ENCODE measurements at regions not wholly inside any gene's neighbourhood (a gene's known extent, or its start where the extent isn't known, plus 50 kb on each side); places are given as distances from the start of the nearest gene placed in this dataset.
"Not testable (repeated sequence)": the region's sequence is repeated elsewhere in the genome, so short reads cannot be mapped to it uniquely, and the experiment has no call there.

DNA sequence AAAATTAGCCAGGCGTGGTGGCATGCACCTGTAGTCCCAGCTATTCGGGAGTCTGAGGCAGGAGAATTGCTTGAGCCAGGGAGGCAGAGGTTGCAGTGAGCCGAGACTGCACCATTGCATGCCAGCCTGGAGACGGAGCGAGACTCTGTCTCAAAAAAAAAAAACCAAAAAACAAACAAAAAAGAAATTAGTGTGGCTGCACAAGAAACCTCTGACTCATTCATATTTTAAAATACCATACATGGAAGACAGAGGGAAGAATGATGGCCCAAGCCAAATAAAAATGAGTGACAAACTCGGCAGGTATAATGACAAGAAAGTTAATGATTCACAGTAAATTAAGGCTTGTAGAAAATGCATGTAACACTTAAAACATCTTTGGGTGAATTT, 875.8 kb downstream of the EPHA4 start:
- DNase-seq (ENCODE audit: low spot score): no peak

DNA sequence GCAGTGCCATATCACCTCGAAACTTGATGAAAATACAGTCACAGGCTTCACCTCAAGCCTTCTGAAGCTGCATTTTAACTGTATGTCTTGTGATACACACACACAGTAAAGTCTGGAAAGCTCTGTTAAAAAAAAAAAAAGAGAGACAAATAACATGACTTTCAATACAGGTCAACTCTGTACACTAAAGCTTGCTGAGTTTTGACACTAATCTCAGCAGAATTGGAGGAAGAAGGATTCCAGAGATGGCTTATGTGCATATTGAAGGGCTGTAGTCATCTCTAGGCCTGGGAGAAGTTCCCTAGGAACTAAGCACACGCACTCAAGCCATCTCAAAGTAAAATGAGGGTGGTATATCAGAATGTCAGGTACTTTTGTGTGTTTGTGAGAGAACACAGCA, 875.1 kb downstream of the EPHA4 start:
- no peak for DNase-seq (ENCODE audit: low spot score)

DNA sequence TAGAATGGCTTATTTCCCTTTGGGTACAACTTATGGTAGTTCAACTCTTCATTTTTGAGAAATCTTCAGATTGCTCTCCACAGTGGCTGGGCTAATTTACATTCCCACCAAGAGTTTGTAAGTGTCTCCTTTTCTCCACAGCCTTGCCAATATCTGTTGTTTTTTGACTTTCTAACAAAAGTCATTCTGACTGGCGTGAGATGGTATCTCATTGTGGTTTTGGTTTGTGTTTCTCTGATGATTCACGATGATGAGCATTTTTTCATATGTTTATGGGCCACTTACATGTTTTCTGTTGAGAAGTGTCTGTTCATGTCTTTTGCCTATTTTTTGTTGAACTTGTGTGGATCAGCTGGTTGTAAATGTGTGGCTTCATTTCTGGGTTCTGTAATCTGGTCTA, 871.0 kb downstream of the EPHA4 start:
- DNase-seq (ENCODE audit: low spot score): no peak

DNA sequence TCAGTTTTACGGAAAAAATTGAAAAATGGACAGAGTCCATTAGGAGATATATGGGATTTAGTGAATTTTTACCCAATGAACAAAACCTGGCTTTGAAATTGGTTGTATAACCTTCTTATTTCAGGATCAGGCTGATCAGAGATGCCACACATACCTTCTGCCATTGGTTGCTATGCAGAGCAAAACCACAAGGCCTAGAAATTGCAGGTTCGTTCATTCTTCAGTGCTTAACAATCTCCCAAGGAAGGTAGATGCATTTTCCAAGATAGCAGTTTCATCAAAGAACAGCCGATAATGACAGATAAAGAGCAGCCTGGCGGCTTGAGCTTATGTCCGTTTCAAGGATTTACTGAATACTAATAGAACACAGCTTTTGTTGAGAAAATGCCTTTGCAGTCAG, 868.8 kb downstream of the EPHA4 start:
- DNase-seq (ENCODE audit: low spot score): no peak

DNA sequence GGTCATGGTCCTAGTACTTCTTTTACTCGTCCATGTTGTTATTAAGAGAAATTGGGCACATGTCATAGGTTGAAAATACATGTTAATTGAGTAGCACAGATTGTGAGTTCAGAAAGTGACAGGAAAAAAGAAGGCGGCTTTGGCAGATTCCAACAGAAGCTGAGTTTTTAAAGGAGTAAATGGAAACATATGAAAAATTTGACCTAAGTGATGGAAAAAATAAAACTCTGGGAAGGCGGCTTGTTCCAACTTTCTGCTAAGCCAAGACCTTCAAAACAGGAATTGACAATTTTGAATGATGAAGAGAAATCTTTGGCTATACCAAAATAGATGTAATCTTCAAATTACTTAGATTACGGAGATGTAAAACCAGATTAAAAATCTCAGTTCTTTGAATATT, 868.0 kb downstream of the EPHA4 start:
- DNase-seq (ENCODE audit: low spot score): no peak

DNA sequence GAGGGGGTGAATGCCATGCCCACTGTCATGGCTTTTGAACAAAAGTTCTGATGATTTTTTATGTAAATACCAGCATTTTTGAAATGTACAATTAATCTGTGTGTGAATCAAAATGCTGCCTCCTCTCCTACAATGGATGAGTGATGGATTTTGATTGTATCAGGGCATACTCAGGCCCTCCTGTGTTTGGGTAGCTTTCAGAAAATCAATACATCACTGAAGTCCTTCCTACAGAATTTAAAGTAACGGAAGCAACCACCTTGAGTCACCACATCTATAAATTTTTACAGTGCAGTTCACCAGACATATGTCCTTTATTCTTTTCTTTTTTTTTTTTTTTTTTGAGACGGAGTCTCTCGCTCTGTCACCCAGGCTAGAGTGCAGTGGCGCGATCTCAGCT, 867.3 kb downstream of the EPHA4 start:
- no peak for DNase-seq (ENCODE audit: low spot score)

DNA sequence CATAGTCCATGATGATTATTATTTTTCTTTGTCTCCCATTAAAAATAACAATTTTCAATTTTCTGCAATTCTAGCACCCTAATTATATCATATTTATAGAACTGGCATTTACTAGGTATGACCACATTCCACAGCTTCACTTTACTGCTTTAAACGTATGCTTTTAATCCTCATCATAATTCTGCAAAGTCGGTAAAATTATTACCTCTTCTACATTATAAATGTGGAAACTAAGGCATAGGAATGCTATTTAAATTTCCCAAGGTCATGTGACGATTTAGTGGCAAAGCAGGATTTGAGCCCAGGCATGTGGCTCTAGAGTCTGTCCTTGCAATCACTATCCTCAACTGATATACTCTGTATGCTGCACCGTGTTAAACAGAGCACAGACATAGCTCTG, 866.4 kb downstream of the EPHA4 start:
- DNase-seq (ENCODE audit: low spot score): no peak

DNA sequence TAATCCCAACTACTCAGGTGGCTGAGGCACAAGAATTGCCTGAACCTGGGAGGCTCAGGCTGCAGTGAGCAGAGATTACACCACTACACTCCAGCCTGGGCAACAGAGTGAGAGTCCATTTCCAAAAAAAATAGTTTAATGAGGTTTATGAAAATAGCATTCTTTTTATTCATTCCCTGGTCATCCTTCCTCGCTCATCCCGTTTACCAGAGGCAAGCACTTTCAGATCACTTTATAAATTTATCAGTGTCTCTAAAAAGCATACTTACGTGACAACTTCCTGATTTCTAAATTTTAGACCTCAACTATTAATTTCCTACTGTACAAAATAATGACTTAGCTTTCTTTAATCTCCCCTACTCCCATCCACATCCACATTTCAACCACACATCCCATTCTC, 864.8 kb downstream of the EPHA4 start:
- no peak for DNase-seq (ENCODE audit: low spot score)

DNA sequence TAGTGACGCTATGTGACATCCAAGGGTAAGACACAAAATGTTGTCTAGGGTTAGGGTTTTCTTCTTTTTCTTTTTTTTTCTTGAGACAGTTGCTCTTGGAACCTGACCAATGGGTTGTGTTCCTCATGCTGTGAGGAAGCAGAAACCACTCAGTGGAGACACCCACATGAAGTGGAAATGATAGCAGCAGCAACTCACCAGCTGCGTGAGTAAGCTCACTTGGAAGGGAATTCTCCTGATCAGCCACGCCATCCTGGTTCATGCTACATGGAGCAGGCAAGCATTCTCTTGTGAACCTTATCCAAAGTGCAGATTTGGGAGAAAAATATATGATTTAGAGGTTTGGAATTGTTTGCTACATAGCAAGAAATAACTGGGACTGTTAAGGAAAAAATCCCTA, 863.7 kb downstream of the EPHA4 start:
- DNase-seq (ENCODE audit: low spot score): no peak

DNA sequence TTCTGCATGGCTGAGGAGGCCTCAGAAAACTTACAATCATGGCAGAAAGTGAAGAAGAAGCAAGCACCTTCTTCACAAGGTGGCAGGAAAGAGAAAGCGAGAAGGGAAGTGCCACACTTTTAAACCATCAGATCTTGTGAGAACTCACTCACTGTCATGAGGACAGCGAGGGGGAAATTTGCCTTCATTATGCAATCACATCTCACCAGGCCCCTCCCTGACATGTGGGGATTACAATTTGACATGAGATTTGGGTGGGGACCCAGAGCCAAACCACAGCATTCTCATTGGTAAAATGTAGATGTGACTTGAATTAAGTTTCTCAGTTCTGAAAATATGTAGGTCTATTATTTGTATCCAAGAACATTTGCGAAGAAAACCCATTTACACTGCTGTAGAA, 854.8 kb downstream of the EPHA4 start:
- DNase-seq (ENCODE audit: low spot score): no peak

DNA sequence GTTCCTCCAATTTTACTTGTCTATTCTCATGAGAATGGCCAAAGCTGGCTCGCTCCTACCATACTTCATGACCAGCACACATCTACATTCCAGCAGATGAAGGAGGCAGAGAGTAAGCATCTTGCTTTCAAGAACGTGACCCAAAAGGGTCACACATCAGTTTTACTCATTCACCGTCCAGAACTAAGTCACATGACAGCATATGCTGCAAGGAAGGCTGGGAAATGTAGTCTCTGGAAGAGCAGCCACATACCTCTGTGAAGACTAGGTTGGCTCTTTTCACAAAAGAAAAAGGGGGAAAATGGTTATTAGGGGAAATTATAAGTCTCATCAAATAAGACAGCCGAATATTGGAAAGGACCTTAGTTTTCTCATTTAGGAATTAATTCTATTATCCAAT, 835.3 kb downstream of the EPHA4 start:
- no peak for DNase-seq (ENCODE audit: low spot score)

DNA sequence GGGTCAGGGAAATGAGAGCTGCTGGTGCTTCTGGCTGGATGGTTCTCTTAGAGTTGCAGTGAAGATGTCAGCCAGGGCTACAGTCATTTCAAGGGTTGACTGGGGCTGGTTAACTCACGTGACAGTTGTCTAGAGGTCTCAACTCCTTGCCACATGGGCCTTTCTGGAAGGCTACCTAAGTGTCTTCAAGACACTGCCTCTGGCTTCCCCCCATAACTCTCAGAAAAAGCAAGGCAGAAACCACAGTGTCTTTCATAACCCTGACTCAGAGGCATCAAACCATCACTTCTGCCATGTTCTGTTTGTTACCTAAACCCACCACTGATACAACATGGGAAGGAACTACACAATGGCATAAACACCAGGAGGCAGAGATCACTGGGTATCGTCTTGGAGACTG, 828.9 kb downstream of the EPHA4 start:
- DNase-seq (ENCODE audit: low spot score): no peak

DNA sequence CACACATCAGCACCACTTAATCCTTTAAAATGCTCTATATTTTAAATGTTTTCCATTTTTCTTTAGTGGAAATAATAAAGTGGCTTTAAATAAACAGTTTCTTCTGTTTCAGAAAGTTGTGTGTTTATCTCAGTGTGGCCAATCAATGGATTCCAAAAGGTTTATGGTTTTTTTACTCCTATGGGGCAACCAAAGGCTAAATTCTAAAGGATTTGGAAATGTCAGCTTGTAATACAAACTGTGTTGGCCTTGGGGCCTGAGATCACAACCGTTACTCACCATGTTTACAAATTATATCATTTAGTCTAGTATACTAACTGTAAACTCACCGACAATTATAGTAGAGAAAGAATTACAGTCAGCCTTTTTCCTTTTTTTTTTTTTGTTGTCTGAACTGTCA, 827.2 kb downstream of the EPHA4 start:
- DNase-seq (ENCODE audit: low spot score): no peak

DNA sequence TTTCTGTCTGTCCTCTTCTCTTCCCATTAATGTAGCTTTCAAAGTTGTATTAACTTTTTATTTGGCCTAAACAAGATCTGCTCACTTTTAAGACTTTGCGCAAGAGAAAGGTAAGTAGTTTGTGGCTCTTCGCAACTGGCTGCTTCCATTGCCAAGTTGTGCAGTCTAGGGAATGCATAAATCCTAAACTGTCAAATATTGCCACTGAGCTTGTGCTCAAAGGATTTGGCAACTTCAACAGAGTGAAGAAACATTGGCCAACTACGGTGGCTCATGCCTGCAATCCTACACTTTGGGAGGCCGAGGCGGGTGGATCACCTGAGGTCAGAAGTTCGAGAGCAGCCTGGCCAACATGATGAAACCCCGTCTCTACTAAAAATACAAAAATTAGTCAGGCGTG, 826.4 kb downstream of the EPHA4 start:
- DNase-seq (ENCODE audit: low spot score): no peak

DNA sequence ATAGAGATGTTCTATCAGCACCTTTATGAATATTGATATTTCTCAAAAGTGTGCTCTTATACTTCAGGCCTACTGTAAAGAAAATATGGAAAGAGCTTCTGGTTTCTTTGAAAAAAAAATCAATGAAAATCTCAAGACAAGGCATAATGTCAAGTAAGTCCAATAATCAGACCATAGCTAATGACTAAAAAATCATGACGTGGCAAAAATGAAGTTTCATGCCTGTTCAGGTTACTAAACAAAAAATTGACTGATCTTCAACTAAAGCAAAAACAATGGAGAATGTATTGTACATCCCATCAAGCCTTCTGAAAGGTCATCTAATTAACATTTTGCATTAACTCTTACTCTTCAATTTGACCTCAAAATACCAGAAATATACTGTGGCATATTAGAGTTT, 824.4 kb downstream of the EPHA4 start:
- no peak for DNase-seq (ENCODE audit: low spot score)

DNA sequence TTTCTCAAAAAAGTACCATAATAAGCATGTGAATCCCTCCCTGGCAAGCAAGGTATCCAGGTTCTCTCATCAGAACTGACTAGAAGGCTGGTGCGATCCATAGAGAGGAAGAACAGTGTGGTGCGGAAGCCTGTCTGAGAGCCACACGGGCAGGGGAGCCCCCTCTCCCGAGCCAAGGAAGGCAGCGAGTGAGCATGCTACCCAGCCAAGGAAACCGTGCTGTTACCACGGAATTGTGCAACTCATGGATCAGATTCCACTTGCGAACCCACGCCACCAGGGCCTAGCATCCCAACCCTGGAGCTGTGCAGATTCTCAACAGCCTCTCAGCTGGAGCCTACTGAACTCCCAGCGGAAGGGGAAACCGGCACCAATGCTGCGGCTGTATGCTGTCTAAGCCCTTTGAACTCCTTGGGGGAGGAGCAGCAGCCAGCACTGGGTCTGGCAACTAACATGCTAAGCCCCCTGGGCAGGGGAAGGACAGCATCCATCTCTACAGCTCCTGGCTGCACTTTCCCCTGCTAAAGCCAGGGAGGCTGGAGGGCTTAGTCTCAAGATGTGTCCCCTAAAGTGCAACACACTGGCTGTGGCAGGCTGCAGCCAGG, 823.1 kb downstream of the EPHA4 start:
- no peak for DNase-seq (ENCODE audit: low spot score)

DNA sequence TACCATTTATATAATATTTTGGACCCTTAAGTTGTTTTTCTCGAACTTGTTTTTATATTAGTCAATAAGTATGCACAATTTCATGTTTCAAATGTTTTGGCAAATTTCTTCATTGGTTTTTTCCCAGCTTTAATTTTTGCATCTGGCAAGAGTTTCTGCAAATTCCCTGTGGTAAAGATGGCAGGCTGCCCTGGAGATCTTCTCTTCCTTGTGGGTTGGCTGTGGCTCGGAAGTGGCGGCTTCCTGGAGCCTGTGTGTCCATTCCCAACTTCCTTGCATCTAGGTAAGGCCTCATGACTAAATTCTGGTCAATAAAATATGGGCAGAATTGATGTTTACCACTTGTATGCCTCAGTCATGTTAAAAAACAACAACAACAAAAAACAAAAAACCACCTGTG, 818.6 kb downstream of the EPHA4 start:
- no peak for DNase-seq (ENCODE audit: low spot score)

DNA sequence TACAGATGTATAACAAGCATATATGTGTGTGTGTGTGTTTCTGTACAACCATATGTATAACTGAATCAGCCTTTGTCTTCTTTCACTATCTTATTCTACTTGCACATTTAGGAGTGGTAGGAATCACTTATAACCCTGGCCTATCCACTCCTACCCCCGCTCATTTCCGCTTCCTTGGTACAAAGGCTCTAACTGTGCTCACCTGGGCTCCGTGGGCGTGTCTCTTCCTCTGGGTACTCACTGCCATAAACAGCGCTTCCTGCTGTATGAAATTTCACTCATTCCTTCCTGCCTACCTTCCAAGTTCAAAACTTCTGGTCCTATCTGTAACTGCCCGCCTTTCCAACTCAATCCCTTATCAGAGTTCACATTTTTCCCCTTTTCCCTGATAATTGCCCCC, 815.5 kb downstream of the EPHA4 start:
- no peak for DNase-seq (ENCODE audit: low spot score)

DNA sequence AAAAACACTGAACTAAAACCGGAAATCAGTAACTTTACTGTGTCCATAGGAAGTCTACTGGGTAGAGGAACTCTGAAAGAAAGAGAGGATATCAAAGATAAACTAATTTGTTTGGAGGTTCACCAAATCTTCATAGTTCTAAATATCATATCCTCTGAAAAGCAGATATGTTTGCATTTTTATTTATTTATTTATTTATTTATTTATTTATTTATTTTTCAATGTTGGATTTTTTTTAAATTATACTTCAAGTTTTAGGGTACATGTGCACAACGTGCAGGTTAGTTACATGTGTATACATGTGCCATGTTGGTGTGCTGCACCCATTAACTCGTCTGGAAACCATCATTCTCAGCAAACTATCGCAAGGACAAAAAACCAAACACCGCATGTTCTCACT, 813.7 kb downstream of the EPHA4 start:
- not testable (repeated sequence) for DNase-seq (ENCODE audit: low spot score)

DNA sequence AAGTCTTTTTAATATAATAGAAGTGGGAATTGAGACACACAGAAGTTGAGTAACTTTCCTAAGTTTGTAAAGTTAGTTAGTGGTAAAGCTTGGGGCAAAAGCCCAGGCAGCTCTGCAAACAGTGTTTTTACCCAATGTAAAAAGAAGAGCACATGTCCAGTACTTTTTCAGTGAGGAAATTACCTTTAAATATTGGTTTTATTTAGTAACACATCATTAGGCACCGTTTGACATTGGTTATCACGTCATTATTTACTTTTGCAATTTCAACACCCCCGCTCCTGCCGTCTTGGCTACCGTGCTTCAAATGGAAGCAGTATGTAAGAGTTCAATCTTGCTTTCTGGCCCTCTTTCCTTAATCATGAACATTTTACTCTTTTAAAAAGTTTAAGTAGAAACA, 807.9 kb downstream of the EPHA4 start:
- DNase-seq (ENCODE audit: low spot score): no peak

DNA sequence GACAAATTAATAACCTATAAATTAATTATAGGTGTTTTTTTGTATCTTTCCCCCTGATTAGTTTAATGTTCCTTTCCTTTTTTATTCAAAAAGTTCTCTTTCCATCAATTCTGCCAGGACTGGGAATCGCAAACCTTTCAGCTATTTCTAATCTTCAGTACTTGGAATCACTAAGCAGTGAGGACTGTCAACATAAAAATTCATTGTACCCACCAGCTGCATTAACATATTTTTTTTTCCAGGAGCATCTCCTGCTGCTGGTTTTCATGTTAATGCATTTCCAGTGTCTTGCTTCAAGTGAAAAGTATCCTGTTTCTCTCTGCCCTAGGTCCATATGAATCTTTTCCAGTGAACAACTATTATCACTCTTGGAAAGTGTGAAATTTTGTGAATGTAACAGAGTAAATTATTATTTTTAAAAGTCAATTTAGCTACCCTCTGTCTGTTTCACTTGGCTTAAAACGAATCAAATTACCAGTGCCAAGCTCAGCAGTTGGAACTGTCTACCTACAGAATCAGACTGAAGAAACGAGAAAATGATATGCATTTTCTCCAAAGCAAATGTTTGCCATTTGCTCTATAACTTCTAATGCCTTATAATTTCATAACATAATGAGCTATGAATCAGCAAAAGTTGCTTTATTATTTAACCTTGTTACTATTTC, 804.4 kb downstream of the EPHA4 start:
- no peak for DNase-seq (ENCODE audit: low spot score)

DNA sequence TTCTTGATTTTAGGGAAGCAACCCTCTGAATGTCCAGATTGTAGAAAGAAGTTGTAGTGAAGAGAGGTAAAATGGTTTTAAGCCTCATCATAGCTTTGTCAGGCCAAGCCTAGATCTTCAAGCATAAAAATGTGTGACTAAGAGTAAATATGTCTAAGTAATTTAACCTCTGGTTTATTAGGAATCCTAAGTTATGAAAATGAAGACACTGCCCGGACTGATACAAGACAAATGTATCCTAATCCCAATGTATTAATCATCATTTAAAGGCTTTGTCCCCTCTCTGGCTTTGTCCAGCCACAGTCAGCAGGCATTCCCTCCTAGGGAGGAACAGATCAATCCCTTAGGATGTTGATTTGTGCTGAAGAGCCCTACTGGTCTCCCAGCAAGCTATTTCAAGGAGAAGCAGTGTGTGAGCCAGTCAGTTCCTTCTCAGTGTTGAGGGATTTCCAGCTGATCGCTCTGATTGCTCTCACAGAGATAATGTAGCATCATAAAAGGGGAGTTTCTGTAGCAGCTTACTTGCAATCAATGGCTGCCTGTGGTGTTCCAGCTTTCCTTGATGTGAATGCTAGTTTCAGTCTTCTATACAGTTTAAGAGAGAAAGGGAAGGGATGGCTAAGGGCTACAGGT, 796.1 kb downstream of the EPHA4 start:
- DNase-seq (ENCODE audit: low spot score): no peak

DNA sequence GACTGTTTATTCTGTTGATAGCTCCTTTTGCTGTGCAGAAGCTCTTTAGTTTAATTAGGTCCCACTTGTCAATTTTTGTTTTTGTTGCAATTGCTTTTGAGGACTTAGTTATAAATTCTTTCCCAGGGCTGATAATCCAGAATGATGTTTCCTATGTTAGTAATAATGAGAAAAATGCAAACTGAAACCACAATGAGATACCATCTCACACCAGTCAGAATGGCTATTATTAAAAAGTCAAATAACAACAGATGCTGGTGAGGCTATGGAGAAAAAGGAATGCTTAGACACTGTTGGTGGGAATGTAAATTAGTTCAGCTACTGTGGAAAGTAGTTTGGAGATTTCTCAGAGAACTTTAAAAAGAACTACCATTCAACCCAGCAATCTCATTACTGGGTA, 793.0 kb downstream of the EPHA4 start:
- not testable (repeated sequence) for DNase-seq (ENCODE audit: low spot score)

DNA sequence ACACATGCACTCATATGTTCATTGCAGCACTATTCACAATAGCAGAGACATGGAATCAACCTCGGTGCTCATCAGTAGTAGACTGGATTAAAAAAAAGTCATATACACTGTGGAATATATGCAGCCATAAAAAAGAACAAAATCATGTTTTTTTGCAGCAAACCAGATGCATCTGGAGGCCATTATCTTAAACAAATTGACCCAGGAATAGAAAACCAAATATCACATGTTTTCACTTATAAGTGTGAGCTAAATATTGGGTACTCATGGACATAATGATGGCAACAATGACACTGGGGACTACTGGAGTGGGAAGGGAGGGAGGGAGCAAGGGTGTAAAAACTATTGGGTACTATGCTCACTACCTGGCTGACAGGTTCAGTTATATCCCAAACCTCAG, 792.6 kb downstream of the EPHA4 start:
- no peak for DNase-seq (ENCODE audit: low spot score)

Measured in CD4-positive, alpha-beta T cell treated with Interleukin-6 at 100 ng/mL for 8 hours (primary cell).